ENCODE measurements at regions not wholly inside any gene's neighbourhood (a gene's known extent, or its start where the extent isn't known, plus 50 kb on each side); places are given as distances from the start of the nearest gene placed in this dataset.

DNA sequence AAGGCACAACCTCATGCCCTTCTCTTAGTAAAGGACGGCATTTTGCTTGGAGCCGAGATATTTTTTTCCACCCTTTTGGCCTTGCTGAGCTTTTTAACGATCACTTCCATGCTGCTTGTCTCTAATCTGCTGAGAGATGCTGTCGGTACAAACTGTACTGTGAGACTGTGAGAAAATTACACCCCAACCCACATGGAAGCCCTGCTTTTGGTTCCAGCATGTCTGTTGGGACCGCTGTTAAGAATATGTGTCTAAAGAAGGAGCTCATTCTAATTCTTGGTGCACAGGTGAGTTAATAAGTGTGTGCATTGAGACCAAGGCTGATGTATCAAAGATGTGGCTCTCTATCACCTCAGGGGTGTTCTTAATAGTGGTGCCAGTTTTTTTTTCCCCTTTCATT lies 304.5 kb upstream of the MAP3K7 start:
- TF ChIP-seq EP300 (IDR thresholded peaks at IDR 0.05), result no peak
- TF ChIP-seq, protein P1, sequence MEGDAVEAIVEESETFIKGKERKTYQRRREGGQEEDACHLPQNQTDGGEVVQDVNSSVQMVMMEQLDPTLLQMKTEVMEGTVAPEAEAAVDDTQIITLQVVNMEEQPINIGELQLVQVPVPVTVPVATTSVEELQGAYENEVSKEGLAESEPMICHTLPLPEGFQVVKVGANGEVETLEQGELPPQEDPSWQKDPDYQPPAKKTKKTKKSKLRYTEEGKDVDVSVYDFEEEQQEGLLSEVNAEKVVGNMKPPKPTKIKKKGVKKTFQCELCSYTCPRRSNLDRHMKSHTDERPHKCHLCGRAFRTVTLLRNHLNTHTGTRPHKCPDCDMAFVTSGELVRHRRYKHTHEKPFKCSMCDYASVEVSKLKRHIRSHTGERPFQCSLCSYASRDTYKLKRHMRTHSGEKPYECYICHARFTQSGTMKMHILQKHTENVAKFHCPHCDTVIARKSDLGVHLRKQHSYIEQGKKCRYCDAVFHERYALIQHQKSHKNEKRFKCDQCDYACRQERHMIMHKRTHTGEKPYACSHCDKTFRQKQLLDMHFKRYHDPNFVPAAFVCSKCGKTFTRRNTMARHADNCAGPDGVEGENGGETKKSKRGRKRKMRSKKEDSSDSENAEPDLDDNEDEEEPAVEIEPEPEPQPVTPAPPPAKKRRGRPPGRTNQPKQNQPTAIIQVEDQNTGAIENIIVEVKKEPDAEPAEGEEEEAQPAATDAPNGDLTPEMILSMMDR (IDR thresholded peaks at IDR 0.05), result no peak

Measured in upper lobe of left lung (tissue), 4 donors.